HepG2 (cell line): ENCODE measurements at regions not wholly inside any gene's neighbourhood (a gene's known extent, or its start where the extent isn't known, plus 50 kb on each side); places are given as distances from the start of the nearest gene placed in this dataset.

ENCODE experiments used
- CSRNP2 ChIP-seq: sonication (generic); formaldehyde crosslinking; conservative IDR thresholded peaks from 2 replicates; pipeline ENCODE4 v1.8.0; 2022; ENCODE audit warnings: low read depth, missing genetic modification reagents
- CTCF ChIP-seq: sonication (generic); formaldehyde crosslinking; IDR thresholded peaks from 2 replicates; pipeline ENCODE4 v1.5.0; 2020; ENCODE audit warnings: mild to moderate bottlenecking, missing genetic modification reagents, moderate library complexity
- EP300 ChIP-seq, 3 experiments: sonication (generic) in 1 of 3; formaldehyde crosslinking in 1 of 3; IDR thresholded peaks; 2 replicates each; pipeline versions ENCODE4 v1.5.1 to v1.6.1; 2011 to 2020; ENCODE audit warnings: low read depth in 2 of 3, low read length in 2 of 3, borderline replicate concordance in 1 of 3, improper control_type of control experiment in 1 of 3, mild to moderate bottlenecking in 1 of 3, missing genetic modification reagents in 1 of 3, moderate library complexity in 1 of 3
- NFYB ChIP-seq: sonication (generic); formaldehyde crosslinking; IDR thresholded peaks from 2 replicates; pipeline ENCODE4 v1.4.0; 2020; ENCODE audit warnings: missing genetic modification reagents
- POLR2AphosphoS2 ChIP-seq: IDR thresholded peaks from 2 replicates; pipeline ENCODE4 v1.6.1; 2011; ENCODE audit warnings: low read depth, low read length, improper control_type of control experiment
- SMYD3 ChIP-seq: sonication (generic); formaldehyde crosslinking; IDR thresholded peaks from 2 replicates; pipeline ENCODE4 v1.8.1; 2023; ENCODE audit warnings: mild to moderate bottlenecking, missing genetic modification reagents

- TF ChIP-seq EP300 (IDR thresholded peaks at IDR 0.05; ENCODE audit: low read depth in 2 of 2, low read length in 2 of 2): no peak
- no peak for TF ChIP-seq EP300 (CRISPR knock-in tag; IDR thresholded peaks at IDR 0.05; ENCODE audit: borderline replicate concordance)
- no peak for TF ChIP-seq CSRNP2
- no peak for TF ChIP-seq NFYB (CRISPR knock-in tag)
- no peak for TF ChIP-seq CTCF (CRISPR knock-in tag)
- TF ChIP-seq POLR2AphosphoS2: no peak
- no peak for TF ChIP-seq SMYD3 (CRISPR knock-in tag)
These were observed 85.0 kb upstream of the PMEPA1 start for GRCh38 chr20:57794600-57795341.
